Fibroblast of peridontal ligament (primary cell): ENCODE measurements at regions not wholly inside any gene's neighbourhood (a gene's known extent, or its start where the extent isn't known, plus 50 kb on each side); places are given as distances from the start of the nearest gene placed in this dataset.

Source experiments
- DNase-seq: peaks from one replicate; pipeline ENCODE4 v3.0.0-alpha.2; 2010; ENCODE audit errors: extremely low read depth

GRCh38 chr12:112559784-112560183 lies 141.0 kb downstream of the PTPN11 start:
- DNase-seq, result peak; percentile 17

- no peak for DNase-seq
Observed at GRCh38 chr12:112564160-112564784, 145.5 kb downstream of the PTPN11 start.

- no peak for DNase-seq
Observed at GRCh38 chr12:112568641-112569040, 149.9 kb downstream of the PTPN11 start.

- no peak for DNase-seq
Observed at GRCh38 chr12:112570096-112570495, 151.3 kb downstream of the PTPN11 start.

- no peak for DNase-seq
Observed at GRCh38 chr12:112573141-112573540, 154.4 kb downstream of the PTPN11 start.

GRCh38 chr12:112574896-112575558 lies 156.3 kb downstream of the PTPN11 start:
- no peak for DNase-seq

- no peak for DNase-seq
Observed at GRCh38 chr12:112575559-112576067, 156.9 kb downstream of the PTPN11 start.

GRCh38 chr12:112577473-112578329 lies 159.0 kb downstream of the PTPN11 start:
- no peak for DNase-seq

GRCh38 chr12:112584266-112584722 lies 165.5 kb downstream of the PTPN11 start:
- DNase-seq, result no peak

- no peak for DNase-seq
Observed at GRCh38 chr12:112586148-112586783, 167.5 kb downstream of the PTPN11 start.

GRCh38 chr12:112589275-112589674 lies 170.5 kb downstream of the PTPN11 start:
- no peak for DNase-seq

- DNase-seq, result no peak
Observed at GRCh38 chr12:112590281-112590680, 171.5 kb downstream of the PTPN11 start.

- no peak for DNase-seq
Observed at GRCh38 chr12:112591488-112591887, 172.7 kb downstream of the PTPN11 start.

GRCh38 chr12:112595410-112595809 lies 176.7 kb downstream of the PTPN11 start:
- no peak for DNase-seq

GRCh38 chr12:112597986-112598385 lies 179.2 kb downstream of the PTPN11 start:
- no peak for DNase-seq

- DNase-seq, result no peak
Observed at GRCh38 chr12:112598626-112599025, 179.9 kb downstream of the PTPN11 start.

- peak; percentile 54 for DNase-seq
Observed at GRCh38 chr12:112599871-112600270, 181.1 kb downstream of the PTPN11 start.

- DNase-seq, result no peak
Observed at GRCh38 chr12:112602150-112602549, 183.4 kb downstream of the PTPN11 start.

- DNase-seq, result no peak
Observed at GRCh38 chr12:112606611-112607365, 184.8 kb upstream of the RPH3A start.

GRCh38 chr12:112607427-112607826 lies 184.1 kb upstream of the RPH3A start:
- no peak for DNase-seq

GRCh38 chr12:112611908-112612307 lies 179.6 kb upstream of the RPH3A start:
- DNase-seq, result no peak
